KMS-11 (cell line): ENCODE measurements at regions not wholly inside any gene's neighbourhood (a gene's known extent, or its start where the extent isn't known, plus 50 kb on each side); places are given as distances from the start of the nearest gene placed in this dataset.

Experiments
- H2AFZ ChIP-seq: fragments of 200-600 bp; sonication (generic); 2 replicates; pipeline ENCODE4 v1.6.1; 2016; ENCODE audit warnings: antibody characterized with exemption, mixed run types, low read depth
- H3K27ac ChIP-seq: fragments of 200-600 bp; sonication (generic); 2 replicates; pipeline ENCODE4 v1.6.1; 2016; ENCODE audit warnings: mild to moderate bottlenecking, mixed run types
- H3K27me3 ChIP-seq: fragments of 200-600 bp; sonication (generic); 2 replicates; pipeline ENCODE4 v1.6.1; 2017; ENCODE audit warnings: mild to moderate bottlenecking, low read depth, mixed run types, moderate library complexity; ENCODE audit not compliant: insufficient read depth
- H3K36me3 ChIP-seq: fragments of 200-600 bp; sonication (generic); 2 replicates; pipeline ENCODE4 v1.6.1; 2017; ENCODE audit warnings: mild to moderate bottlenecking, mixed run types; ENCODE audit not compliant: insufficient read depth
- H3K4me1 ChIP-seq: fragments of 200-600 bp; sonication (generic); 2 replicates; pipeline ENCODE4 v1.6.1; 2016; ENCODE audit warnings: mild to moderate bottlenecking, low read depth, mixed run types; ENCODE audit not compliant: poor library complexity, severe bottlenecking
- H3K4me2 ChIP-seq: fragments of 200-600 bp; sonication (generic); 2 replicates; pipeline ENCODE4 v1.7.0; 2016; ENCODE audit warnings: mild to moderate bottlenecking, mixed run types
- H3K4me3 ChIP-seq: fragments of 200-600 bp; sonication (generic); IDR thresholded peaks from 2 replicates; pipeline ENCODE4 v1.6.1; 2017; ENCODE audit warnings: low read depth, low read length, mixed read lengths; ENCODE audit not compliant: insufficient read depth
- H3K79me2 ChIP-seq: fragments of 200-600 bp; sonication (generic); 2 replicates; pipeline ENCODE4 v1.6.1; 2016; ENCODE audit warnings: low read depth, mixed run types; ENCODE audit not compliant: insufficient read depth
- H3K9ac ChIP-seq: fragments of 200-600 bp; sonication (generic); 2 replicates; pipeline ENCODE4 v1.6.1; 2016; ENCODE audit warnings: mild to moderate bottlenecking, mixed run types
- H4K20me1 ChIP-seq: fragments of 200-600 bp; sonication (generic); 2 replicates; pipeline ENCODE4 v1.6.1; 2016; ENCODE audit warnings: mild to moderate bottlenecking, mixed run types; ENCODE audit not compliant: insufficient read depth
- TF ChIP-seq, protein P1 (sequence below): fragments of 200-600 bp; sonication (generic); conservative IDR thresholded peaks from 2 replicates; pipeline ENCODE4 v1.6.1; 2017; ENCODE audit warnings: low read depth, mild to moderate bottlenecking, antibody characterized with exemption, low read length, moderate library complexity, mixed read lengths

GRCh38 chr22:48477031-48477721 is 1350.5 kb downstream of the BRD1 start:
- Histone ChIP-seq H2AFZ (no peak overlapping the region), H3K4me3 (no peak overlapping the region), H3K27me3 (no peaks in the 10 kb centered on the region), H4K20me1 (no peaks in the 10 kb centered on the region), H3K9ac (no peak overlapping the region), H3K79me2 (no peaks in the 10 kb centered on the region), H3K4me2 (no peak overlapping the region), H3K36me3 (no peaks in the 10 kb centered on the region), H3K4me1 (no peaks in the 10 kb centered on the region), H3K27ac (no peak overlapping the region)
- TF ChIP-seq, protein P1, sequence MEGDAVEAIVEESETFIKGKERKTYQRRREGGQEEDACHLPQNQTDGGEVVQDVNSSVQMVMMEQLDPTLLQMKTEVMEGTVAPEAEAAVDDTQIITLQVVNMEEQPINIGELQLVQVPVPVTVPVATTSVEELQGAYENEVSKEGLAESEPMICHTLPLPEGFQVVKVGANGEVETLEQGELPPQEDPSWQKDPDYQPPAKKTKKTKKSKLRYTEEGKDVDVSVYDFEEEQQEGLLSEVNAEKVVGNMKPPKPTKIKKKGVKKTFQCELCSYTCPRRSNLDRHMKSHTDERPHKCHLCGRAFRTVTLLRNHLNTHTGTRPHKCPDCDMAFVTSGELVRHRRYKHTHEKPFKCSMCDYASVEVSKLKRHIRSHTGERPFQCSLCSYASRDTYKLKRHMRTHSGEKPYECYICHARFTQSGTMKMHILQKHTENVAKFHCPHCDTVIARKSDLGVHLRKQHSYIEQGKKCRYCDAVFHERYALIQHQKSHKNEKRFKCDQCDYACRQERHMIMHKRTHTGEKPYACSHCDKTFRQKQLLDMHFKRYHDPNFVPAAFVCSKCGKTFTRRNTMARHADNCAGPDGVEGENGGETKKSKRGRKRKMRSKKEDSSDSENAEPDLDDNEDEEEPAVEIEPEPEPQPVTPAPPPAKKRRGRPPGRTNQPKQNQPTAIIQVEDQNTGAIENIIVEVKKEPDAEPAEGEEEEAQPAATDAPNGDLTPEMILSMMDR = no peak

DNA sequence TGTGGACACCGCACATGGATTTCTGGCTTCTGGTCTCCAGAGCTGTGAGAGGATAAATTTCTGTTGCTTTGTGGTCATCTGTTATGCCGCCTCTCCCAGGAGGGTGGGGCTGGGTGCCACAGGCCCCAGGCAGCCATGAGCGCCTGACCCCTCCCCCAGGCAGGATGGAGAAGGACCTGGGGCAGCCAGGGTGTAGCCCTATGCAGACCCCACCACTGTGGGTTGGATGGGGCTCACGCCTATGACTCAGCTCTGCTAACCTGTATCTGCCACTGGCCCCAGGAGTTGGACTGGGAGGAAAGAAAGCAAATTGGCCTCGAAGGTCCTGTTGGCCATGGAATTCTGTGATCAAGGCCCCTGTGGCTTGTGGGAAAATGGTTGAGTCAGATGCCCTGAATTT is 1351.1 kb downstream of the BRD1 start:
- Histone ChIP-seq H3K4me3 (no peak overlapping the region), H3K27me3 (no peaks in the 10 kb centered on the region), H3K4me1 (no peaks in the 10 kb centered on the region), H3K27ac (no peak overlapping the region), H2AFZ (no peak overlapping the region), H3K4me2 (no peak overlapping the region), H3K36me3 (no peaks in the 10 kb centered on the region), H3K9ac (no peak overlapping the region), H3K79me2 (no peaks in the 10 kb centered on the region), H4K20me1 (no peaks in the 10 kb centered on the region)
- TF ChIP-seq, protein P1 = no peak

DNA sequence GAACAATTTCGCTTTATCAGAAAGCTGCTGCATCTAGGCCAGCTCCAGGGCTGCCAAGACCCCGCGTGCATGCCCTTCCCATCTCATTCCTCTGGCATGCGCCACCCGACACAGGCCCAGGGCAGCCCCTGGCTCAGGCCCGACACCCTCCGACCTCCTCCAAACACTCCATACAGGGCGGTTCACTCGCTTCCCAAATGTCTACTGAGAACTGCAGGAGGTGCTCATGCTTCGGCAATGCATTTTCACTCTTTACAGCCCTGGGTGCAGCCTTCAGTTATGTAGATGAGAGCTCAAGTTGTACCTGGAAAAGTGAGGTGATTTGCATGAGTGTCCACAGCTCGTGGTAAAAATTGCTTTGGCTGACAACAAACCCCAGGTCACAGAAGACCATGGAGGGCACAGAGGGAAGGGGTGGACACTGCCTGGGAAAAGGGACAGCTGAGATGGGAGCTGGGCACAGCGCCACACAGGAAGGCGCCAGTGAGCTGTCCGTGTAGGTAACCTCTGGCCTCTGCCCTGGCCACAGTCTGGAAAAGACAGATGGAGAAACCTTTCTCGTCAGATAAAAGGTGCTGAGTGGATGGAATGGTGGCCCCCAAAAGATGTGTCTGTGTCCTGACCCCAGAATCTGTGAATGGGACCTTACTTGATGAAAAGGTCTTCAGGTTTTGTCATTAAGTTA is 1351.9 kb downstream of the BRD1 start:
- TF ChIP-seq, protein P1 = no peak
- H3K36me3 ChIP-seq = no peaks in the 10 kb centered on the region
- H3K27me3 ChIP-seq = no peaks in the 10 kb centered on the region

DNA sequence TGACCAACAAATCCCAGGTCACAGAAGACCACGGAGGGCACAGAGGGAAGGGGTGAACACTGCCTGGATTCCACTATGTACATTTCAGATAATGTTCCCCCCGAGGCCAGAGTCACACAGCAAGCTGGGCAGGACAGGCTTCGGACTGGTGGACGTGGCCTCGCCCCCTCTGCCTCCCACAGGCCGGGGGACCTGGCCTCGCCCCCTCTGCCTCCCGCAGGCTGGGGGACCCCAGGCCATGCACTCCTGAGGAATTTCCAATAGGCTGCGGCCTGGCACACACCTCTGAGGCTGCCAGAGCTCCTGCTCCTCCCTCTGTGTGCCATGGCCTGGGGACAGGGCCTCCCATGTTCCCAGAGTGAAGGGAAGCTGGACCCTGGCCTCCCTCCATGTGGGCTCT is 1352.8 kb downstream of the BRD1 start:
- Histone ChIP-seq H3K4me2 (no peak overlapping the region), H3K36me3 (no peaks in the 10 kb centered on the region), H3K4me1 (no peaks in the 10 kb centered on the region), H3K4me3 (no peak overlapping the region), H3K27me3 (no peaks in the 10 kb centered on the region), H3K79me2 (no peaks in the 10 kb centered on the region), H4K20me1 (no peaks in the 10 kb centered on the region), H2AFZ (no peak overlapping the region), H3K9ac (no peak overlapping the region), H3K27ac (no peak overlapping the region)
- TF ChIP-seq, protein P1 = no peak

More for the DNA sequence above, 1351.9 kb downstream of the BRD1 start:
- H2AFZ ChIP-seq = no peak overlapping the region
- no peak overlapping the region for H3K9ac ChIP-seq
- H3K4me1 ChIP-seq = no peaks in the 10 kb centered on the region
- no peaks in the 10 kb centered on the region for H3K79me2 ChIP-seq
- H3K4me2 ChIP-seq = no peak overlapping the region
- no peaks in the 10 kb centered on the region for H4K20me1 ChIP-seq
- H3K4me3 ChIP-seq = no peak overlapping the region
- H3K27ac ChIP-seq = no peak overlapping the region
